ENCODE measurements at regions not wholly inside any gene's neighbourhood (a gene's known extent, or its start where the extent isn't known, plus 50 kb on each side); places are given as distances from the start of the nearest gene placed in this dataset.

- no peak for DNase-seq (ENCODE audit: low read depth)
Observed at GRCh38 chr5:82849885-82850284, 227.3 kb downstream of the TMEM167A start.

DNA sequence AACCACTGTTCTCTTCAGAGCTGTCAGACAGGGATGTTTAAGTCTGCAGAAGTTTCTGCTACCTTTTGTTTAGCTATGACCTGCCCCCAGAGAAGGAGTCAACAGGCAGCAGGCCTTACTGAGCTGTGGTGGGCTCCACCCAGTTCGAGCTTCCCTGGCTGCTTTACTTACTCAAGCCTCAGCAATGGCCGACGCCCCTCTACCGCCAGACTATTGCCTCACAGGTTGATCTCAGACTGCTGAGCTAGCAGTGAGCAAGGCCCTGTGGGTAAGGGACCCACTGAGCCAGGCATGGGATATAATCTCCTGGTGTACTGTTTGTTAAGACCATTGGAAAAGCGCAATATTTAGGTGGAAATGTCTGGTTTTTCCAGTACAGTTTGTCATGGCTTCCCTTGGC, 229.6 kb downstream of the TMEM167A start:
- DNase-seq (ENCODE audit: low read depth), result no peak

GRCh38 chr5:82839881-82840280, 237.3 kb downstream of the TMEM167A start:
- DNase-seq (ENCODE audit: low read depth), result no peak

- DNase-seq (ENCODE audit: low read depth), result no peak
Observed at GRCh38 chr5:82835488-82835887, 241.7 kb downstream of the TMEM167A start.

DNA sequence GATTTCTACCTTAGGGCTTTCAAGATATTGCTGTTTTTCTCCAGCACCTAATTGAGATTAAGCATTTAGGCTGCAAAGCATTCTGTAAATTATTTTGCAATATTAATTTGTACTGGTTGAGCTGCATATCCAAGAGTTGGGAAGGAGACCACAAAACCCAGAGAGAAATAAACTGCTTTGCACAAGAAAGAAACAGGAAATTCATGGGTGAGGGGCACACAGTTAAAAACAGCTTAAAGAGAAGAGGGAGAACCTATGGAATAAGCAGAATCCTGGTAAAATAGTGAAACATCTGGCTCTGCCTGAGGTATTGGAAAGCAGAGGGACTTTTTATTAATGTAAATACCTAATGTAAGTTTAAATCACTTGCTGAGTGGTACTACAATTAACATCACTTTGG, 243.0 kb downstream of the TMEM167A start:
- DNase-seq (ENCODE audit: low read depth), result no peak

GRCh38 chr5:82833277-82833676, 243.9 kb downstream of the TMEM167A start:
- DNase-seq (ENCODE audit: low read depth), result no peak

DNA sequence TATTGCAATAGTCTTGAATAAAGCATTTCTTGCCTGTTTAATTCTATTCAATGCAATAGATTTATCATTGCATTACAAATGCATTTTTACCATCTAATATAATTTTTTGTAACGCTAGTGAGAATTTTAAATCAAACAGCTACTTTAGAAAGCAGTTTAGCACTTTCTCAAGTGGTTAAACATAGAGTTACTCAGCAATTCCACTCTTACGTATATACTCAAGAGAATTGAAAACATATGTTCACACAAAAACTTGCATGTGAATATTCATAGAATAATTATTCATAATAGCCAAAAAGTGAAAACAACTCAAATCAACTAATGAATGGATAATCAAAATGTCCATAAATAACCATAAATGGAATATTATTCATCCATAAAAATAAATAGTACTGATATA, 244.7 kb downstream of the TMEM167A start:
- DNase-seq (ENCODE audit: low read depth), result no peak

DNA sequence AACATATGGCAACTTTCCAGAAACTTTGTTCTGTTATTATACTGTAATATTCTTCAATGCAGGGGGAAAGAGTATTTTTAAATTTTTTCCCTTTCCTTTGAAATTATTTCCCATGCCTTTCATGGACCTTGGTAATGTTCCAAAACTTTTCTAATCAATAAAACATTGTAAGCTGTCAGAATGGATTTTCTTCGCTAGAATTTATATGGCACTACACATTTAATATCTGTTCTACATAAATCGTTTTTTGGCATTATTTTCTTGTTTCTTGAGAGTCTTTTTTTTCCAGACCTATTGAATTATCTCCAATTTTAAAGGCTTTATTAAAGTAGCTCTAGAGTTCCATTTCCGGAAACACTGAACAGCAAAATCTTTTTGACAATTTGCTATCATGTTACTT, 249.0 kb downstream of the TMEM167A start:
- DNase-seq (ENCODE audit: low read depth), result no peak

GRCh38 chr5:82827651-82828050, 249.5 kb downstream of the TMEM167A start:
- no peak for DNase-seq (ENCODE audit: low read depth)

- no peak for DNase-seq (ENCODE audit: low read depth)
Observed at GRCh38 chr5:82822634-82822927, 254.6 kb downstream of the TMEM167A start.

- DNase-seq (ENCODE audit: low read depth), result no peak
Observed at GRCh38 chr5:82821846-82822633, 255.2 kb downstream of the TMEM167A start.

DNA sequence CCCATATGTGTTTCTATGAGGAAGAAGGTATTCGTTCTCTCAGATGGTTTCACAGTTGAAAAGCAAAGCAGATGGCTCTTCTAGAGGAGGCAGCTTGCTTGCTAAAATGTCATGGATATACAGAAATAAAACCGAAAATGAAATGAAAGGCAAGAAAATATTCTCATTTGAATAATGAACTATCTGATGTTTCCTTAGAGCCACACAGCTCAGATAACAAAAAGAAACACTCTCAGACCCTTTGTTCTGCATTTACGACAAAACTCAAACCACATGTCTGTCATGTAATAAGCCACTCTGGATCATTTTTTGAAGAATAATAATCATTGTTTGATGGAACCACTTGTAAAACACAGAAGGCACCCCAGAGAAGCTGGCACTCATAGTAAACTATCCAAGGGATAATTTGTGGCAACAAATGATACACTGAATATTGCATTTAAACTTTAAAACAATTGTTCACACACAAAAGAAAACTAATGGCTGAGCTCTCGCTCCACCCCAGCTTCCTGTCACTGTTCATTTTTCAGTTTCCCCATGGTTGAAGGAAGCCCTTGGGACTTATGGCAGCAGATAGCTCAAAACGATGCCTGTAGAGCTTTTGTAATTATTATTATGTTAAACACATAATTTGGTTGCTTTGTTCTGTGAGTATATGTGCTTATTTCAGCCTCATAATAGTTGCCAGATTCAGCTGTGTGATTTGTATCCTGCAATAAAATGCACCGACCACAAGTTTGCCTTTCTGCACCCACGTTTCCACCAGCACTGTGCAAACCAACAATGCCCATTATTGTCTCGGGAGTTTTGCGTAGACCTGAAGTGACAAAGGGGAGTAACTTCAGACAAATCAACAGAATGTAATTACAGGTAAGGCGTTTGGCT, 256.0 kb downstream of the TMEM167A start:
- DNase-seq (ENCODE audit: low read depth), result no peak

DNA sequence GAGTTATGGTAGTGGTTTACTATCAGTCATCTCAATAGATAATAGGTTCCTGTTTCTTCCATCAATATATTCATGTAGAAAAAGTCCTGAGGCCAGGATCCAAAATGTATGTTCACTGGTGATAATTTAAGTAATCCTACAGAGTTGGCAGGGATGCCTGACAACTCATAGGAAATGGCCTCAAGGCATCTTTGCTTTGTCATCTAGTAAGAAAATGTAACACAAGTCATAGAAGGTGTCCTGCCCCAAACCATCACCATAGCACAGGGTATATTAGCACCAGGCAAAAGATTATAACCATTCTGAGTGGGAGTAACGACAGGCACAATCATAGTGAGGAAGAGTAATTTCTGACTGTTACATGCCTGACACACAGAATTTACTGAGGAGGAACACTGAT, 257.0 kb downstream of the TMEM167A start:
- no peak for DNase-seq (ENCODE audit: low read depth)

GRCh38 chr5:82817897-82818676, 259.1 kb downstream of the TMEM167A start:
- DNase-seq (ENCODE audit: low read depth), result no peak

- no peak for DNase-seq (ENCODE audit: low read depth)
Observed at GRCh38 chr5:82816926-82817325, 260.3 kb downstream of the TMEM167A start.

GRCh38 chr5:82815871-82816270, 261.3 kb downstream of the TMEM167A start:
- DNase-seq (ENCODE audit: low read depth), result no peak

DNA sequence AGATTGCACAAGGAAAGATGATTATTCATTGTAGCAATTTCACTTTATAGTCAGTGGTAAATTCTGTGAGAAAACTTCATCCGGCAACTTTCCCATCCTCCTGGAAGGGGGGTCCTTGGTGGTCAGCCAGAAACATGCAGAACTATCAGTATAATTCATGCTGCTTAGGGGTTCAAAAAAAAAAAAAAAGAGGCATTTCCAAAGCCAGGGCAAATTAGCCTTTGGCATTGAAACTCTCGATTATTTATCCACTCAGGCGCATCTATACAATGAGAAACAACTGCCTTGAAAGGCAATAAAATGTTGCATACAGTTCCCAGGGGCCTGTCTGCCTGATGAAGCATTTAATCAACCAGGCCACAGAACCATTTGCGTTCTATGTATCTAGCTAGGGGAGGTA, 263.3 kb downstream of the TMEM167A start:
- no peak for DNase-seq (ENCODE audit: low read depth)

- DNase-seq (ENCODE audit: low read depth), result no peak
Observed at GRCh38 chr5:82812575-82812974, 264.6 kb downstream of the TMEM167A start.

- DNase-seq (ENCODE audit: low read depth), result no peak
Observed at GRCh38 chr5:82811490-82811889, 265.7 kb downstream of the TMEM167A start.

DNA sequence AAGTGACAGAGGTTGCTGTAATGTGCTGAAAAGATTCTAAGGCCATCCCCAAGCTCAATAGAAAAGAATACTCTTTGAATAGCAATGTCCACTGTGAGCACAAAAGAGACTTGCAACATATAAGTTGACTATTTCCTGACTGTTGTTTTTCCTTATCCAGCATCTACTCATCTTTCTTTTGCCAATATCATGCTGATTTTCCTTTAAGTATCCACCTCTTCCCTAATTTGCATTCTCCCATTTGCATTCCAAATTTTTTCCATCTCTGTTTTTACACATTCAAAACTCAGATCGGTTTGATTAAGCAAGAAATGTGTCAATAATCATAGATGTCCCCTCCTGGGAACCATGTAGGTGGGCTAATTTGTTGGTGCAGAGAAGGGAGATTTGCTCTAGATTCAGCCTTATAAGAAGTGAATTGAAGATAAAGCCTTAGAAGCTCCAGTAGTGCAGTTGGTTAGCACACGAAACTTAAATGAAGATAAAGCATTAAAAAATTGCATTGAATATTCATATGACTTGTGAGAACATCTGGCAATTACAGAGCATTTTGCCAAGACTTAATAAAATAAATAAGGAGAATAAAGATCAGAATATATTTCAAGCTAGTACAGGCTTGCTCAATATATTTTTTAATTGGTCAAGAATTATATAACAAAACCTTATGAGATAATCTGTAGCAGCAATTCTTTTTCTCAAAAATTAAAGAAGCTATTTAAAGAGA, 267.6 kb downstream of the TMEM167A start:
- no peak for DNase-seq (ENCODE audit: low read depth)

DNA sequence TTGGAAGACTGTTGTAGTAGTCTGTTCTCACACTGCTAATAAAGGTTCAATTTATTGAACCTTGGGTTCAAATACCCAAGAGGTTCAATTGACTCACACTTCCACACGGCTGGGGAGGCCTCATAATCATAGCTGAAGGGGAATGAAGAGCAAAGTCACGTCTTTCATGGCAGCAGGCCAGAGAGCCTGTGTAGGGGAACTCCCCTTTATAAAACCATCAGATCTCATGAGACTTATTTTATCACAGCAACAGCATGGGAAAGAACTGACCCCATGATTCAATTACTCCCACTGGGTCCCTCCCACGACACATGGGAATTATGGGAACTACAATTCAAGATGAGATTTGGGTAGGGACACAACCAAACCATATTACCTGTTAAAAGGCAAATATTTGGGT, 268.2 kb downstream of the TMEM167A start:
- no peak for DNase-seq (ENCODE audit: low read depth)

- no peak for DNase-seq (ENCODE audit: low read depth)
Observed at GRCh38 chr5:82807021-82807420, 270.2 kb downstream of the TMEM167A start.

All from T follicular helper cell (primary cell).